HG03558 (cell line): ENCODE measurements at regions not wholly inside any gene's neighbourhood (a gene's known extent, or its start where the extent isn't known, plus 50 kb on each side); places are given as distances from the start of the nearest gene placed in this dataset.

Source experiments
- ATAC-seq: cut with Tn5 transposase; IDR thresholded peaks from one replicate; pipeline ENCODE4 v1.9.1; 2021; ENCODE audit warnings: moderate number of reproducible peaks; ENCODE audit not compliant: unreplicated experiment; ENCODE audit errors: extremely low read depth

DNA sequence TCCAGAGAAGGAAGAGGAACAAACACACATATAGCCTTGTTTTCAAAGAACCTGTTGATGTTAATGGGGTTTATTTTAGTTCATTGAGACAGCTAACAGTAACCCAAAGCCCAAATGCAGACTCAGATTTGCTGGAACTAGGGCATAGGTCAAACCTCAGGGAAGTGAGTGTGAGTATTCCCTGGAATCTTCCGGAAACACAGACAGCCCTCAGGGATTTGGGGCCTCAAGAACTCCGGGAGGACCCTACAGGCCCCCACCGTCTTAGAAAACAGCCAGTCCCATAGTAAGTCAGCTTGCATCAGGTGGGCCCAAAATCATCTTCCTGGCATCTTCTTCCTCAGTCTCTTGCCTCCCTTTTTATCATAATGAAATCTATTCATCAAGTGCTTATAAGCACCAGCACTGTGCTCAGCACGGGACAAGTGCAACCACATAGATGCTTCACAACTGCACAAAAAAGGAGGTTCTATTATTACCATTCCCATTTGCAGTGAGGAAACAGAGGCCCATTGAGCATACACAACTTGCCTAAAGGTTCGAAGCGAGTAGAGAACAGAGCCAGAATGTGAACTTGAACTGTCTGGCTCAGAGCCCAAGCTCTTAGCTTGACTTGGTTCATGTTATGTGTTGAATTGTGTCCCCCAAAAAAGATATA is 50.2 kb upstream of the BCL11A start:
- ATAC-seq = no peak

GRCh38 chr2:60604486-60605064 is 51.1 kb upstream of the BCL11A start:
- ATAC-seq = no peak

- ATAC-seq = no peak
Measured at GRCh38 chr2:60605866-60606265, 52.4 kb upstream of the BCL11A start.

GRCh38 chr2:60608679-60609078 is 55.2 kb upstream of the BCL11A start:
- no peak for ATAC-seq

- no peak for ATAC-seq
Measured at GRCh38 chr2:60612033-60612432, 58.6 kb upstream of the BCL11A start.

DNA sequence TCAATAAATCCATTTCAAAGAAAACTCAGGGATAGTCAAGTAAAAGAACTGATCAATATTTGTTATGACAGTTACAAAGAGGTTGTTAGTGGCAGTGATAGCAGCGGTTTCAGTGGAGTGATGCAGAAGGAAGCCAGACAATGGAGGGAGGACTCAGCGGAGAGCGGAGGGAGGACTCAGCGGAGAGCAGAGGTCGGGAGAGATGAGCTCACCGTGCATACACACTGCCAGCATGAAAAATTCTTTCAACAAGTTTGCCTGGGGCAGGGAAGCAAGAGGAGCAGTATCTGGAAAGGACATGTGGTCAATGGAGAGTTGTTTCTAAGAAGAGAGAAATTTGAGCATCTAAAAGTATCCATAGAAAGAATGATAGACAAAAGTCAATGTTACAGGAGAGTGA is 60.9 kb upstream of the BCL11A start:
- ATAC-seq = no peak

- no peak for ATAC-seq
Measured at GRCh38 chr2:60621688-60622429, 68.4 kb upstream of the BCL11A start.

DNA sequence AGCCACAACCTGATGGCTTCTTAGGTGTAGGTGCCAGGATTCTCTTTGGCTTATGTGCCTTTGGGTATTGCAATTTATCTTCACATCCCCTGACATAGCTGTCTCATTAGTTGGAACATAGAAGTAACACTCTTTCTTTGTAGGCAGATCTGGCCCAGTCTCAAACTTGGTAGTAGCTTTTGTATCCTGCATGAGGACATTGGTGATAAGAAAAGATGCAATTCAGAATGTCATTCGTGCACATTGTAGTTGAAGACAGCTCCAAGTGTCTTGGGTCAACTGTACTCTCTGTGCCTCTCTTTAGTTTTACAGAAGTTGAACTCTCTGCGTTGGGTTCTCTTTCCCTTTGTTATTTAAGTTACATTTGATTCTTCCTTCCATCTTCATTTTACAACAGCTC is 69.6 kb upstream of the BCL11A start:
- ATAC-seq = no peak

DNA sequence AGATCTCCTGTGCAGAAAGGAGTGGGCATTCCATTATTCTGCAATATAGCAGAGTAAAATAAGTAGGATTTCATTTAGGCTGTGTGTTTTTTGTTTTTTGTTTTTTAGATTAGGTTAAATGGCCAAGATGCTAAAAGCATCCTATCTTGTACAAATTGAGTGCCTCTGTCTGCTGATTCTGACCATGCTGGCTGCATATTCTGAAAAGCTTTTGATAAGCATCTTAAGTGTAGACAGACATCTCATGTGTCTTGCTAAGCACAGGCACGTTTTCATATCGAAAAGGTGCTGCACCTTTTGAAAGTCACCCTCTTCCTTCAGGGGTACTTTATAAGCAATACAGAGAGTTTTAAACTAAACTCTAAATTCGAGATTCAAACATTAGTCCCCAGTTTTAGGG is 74.0 kb upstream of the BCL11A start:
- ATAC-seq = no peak

- no peak for ATAC-seq
Measured at GRCh38 chr2:60628026-60628425, 74.6 kb upstream of the BCL11A start.

- no peak for ATAC-seq
Measured at GRCh38 chr2:60628615-60629304, 75.3 kb upstream of the BCL11A start.

- ATAC-seq = no peak
Measured at GRCh38 chr2:60629305-60629662, 75.8 kb upstream of the BCL11A start.

GRCh38 chr2:60629801-60630385 is 76.4 kb upstream of the BCL11A start:
- no peak for ATAC-seq

- ATAC-seq = no peak
Measured at GRCh38 chr2:60633615-60634014, 80.2 kb upstream of the BCL11A start.

DNA sequence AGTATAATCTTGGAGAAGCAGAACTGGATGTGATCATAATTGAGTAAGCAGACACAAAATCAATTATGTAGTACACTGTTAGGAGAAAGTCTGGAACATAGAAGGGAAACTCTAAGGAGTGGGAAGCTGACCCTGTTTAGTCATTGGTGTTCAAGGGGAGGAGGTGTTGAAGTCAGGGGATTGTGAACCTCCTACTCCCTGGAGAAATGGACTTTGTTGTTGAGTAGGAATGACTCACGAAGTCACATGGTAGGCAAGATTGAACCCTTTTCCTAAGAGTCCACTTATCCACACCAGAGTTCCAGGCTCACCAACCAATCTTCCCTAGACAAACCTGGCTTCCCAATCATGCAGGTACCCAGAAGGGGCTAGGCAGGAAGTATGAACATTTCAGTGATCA is 81.0 kb upstream of the BCL11A start:
- no peak for ATAC-seq

- ATAC-seq = no peak
Measured at GRCh38 chr2:60641811-60642788, 88.6 kb upstream of the BCL11A start.

- no peak for ATAC-seq
Measured at GRCh38 chr2:60643747-60644146, 90.3 kb upstream of the BCL11A start.

- no peak for ATAC-seq
Measured at GRCh38 chr2:60644951-60645350, 91.5 kb upstream of the BCL11A start.

GRCh38 chr2:60648191-60648590 is 94.7 kb upstream of the BCL11A start:
- no peak for ATAC-seq

DNA sequence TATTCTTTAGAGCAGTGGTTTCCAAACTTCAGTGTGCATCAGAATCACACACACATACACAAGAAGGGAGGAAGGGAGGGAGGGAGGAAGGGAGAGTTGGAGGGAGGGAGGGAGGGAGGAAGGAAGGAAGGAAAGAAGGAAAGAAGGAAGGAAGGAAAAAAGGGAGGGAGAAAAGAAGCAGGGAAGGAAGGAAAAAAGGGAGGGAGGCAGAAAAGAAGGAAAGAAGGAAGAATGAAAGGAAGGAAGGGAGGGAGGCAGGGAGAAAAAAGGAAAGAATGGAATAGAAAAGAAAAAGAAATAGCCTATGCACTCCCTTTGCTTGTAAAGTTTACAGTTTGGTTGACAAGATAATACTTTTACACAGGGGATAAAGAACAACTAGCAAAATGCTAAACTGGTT is 96.3 kb upstream of the BCL11A start:
- ATAC-seq = no peak
